NCI-H1694 treated with DMSO at 0.1 percent for 48 hours (cell line): ENCODE measurements at regions not wholly inside any gene's neighbourhood (a gene's known extent, or its start where the extent isn't known, plus 50 kb on each side); places are given as distances from the start of the nearest gene placed in this dataset.
"Not testable (repeated sequence)": the region's sequence is repeated elsewhere in the genome, so short reads cannot be mapped to it uniquely, and the experiment has no call there.

Experiments used
- DNase-seq: peaks from one replicate; lab custom pipeline; 2025; lab: John Stamatoyannopoulos, UW

DNA sequence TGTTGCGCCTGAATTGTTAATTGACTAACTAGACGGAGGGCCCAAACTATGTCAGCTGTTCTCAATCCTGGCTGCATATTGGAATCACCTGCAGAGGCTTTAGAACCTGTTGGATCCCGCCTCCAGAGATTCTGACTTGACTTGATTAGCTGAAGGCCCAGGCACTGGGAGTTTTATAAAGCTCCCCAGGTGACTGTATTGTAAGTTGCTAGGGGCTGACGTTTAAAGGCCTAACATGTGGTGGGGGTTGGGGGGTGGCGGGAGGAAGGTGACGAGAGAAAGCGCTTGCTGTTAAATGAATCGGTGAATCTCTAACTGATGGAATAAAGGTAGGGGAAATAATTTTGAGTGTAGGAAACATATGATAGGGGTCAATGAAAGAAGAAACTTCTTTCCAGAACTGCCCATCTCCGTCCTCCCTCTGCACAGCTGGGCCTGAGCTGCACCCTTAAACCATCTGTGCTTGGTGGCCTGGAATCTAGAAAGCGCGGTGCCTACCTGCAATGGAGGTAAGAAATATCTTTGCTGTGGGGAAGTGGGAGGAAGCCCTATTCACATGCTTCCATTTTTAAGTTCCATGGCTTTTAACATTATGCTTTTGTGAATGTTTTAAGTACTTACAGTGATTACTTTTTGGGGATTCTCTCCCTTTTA is 225.0 kb upstream of the FAM3C start:
- no peak for DNase-seq

DNA sequence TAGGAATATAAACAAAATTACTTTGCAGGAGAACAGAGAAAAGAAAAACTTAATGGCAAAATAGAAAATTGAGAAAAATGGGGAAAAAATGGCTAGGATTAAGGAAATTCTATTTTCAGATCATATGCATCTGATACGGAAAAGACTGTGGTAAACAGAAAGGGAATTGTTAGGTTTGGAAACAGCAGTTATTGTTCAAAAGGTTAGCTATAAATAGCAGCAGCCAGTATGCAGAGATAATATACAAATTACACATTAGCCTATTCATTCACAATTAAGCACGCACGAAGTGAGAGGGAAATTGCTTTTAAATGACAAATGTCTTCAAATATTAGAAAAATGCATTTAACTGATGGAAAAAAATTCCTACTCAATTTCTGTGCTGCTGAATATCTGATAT is 224.1 kb upstream of the FAM3C start:
- peak; percentile 32 for DNase-seq

DNA sequence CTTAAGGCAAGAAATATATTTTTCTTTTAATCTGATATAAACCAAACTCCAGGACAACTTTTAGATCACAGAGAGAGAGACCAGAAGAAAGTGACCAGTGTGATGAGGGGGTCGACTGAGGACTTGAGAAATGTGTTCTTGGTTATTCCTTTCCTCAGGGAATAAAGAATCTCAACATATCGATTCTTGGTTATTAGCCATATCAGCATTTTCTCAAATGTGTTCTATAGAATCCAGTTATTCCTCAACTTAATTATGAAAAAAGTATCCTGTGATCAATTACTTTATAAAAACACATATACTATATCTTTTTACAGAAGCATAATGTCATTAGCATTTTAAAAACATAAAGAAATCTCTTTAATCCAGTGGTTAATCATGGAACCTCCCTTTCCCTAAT is 222.1 kb upstream of the FAM3C start:
- DNase-seq: no peak

DNA sequence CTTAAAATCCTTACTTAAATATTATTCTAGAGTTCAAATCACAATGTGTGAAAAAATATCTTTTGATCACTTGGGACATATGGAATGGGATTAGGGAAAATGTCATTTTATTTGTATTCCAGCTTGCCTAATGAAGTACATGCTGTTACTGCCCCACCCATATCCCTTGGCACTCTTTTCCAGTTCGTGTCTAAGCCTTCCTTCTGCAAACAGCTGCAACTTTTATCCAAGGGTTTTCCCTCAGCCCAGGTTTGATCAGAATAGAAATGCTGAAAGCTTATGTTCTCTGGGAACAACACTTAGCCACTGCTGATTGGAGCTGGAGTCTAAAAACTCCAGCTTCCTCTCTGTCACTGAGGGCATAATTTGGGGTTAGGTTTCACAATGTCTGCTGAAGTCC is 214.1 kb upstream of the FAM3C start:
- DNase-seq: peak; percentile 40

DNA sequence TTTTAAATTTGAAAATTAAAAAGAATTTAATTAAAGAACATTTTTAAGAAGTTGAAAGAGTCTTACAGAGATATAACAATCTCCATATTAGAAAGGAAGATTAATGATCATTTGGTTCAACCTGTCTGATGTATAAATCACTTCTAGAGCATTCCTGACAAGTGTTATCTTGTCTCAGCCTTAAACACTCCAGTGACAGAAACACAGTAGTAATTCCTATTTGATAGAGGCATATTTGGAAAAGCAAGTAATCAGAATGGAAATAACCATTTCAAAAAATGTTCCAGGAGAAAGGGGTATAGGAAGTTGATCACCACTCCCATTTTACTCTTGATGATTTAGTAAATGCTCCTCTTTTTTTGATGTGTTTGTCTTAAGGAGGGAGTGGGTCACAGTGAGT is 213.1 kb upstream of the FAM3C start:
- no peak for DNase-seq

DNA sequence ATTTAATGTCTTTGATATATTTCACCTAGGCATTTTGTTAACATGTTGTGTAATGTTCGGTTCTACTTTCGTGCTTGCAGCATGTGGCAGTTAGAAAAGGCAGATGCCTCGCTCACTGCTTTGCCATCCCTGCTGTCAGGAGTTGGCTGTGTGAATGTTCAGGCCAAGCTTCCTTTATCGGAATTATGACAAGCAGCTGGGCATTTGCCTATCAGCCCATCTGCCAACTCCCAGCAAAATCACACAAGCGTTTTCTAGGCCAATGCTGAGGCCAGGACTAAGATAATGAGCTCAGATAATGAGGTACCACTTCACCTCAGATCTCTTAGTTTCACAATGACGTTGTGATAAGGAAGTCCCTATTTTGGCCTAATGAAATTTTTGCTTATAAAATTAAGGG is 212.7 kb upstream of the FAM3C start:
- DNase-seq: peak; percentile 91

DNA sequence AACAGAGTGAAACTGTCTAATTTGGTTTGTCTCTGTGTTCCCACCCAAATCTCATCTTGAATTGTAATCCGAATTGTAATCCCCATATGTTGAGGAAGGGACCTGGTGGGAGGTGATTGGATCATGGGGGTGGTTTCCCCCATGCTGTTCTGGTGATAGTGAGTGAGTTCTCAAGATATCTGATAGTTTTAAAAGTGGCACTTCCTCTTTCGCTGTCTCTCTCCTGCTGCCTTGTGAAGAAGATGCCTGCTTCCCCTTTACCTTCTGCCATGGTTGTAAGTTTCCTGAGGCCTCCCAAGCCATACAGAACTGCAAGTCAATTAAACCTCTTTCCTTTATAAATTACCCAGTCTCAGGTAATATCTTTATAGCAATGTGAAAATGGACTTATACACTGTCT is 212.1 kb upstream of the FAM3C start:
- DNase-seq: not testable (repeated sequence)

DNA sequence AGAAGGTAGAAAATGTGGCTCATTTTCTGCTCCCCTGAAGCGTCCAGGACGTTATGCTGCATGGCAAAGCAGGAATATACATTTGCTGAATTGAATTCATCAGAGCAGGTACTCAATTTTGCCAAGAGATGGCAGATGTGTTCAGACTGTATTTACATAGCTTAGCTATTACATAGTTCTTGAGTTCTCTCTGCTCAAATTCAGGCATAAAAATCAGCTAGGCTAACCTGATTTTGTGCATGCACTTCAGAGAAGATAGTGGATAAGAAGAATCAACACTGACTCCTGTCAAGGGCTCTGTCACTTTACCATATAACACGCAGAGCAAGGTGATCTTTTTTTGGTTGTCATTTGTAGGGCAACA is 209.2 kb upstream of the FAM3C start:
- peak; percentile 87 for DNase-seq

DNA sequence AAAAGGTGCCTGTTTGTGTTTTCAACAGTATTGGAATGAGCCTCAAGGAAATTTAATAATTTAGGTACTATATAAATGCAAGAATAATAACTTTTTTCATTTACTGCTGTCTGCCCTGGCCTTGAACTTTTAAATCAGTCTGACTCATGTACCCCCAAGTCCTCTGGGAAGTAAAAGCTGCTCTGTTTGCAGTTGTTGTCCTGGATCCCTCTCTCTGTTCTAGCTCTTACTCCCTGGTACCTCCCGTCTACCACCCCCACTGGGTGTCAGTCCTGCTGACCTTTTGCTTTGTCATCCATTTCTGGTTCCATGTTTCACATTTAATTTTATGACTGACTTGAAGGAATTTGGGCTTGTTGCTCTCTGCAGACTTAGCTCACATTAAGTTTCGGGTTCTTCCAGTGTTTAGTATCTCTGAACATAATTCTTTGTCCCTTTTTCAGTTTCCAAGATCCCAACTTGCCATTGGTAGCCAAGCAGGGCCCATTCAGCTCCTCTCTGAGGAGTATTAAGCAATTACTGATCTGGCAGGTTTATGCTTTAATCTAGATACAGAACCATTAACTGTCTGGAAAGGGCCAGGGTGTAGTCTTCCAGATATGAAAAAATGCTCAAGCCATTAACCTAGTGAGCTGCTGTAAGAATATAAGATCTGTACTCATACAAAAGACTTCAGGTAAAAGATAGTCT is 208.7 kb upstream of the FAM3C start:
- no peak for DNase-seq

DNA sequence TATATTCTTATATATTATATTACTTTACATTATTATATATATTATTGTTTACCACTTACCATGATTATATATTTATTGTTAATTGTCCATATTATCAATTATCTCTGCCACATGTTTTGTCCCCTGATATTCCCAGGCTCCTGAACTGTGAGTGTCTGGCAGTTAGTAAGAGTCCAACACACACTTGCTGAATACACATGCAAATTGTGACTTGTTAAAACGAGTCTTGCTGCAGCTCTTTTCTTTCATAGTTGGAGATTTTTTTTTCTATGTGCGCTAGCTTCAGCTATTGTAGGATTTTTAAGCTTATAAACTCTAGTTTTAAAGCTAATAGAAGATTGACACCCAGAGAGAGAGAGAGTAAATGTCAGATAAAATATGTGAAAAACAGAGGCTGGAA is 207.8 kb upstream of the FAM3C start:
- no peak for DNase-seq

DNA sequence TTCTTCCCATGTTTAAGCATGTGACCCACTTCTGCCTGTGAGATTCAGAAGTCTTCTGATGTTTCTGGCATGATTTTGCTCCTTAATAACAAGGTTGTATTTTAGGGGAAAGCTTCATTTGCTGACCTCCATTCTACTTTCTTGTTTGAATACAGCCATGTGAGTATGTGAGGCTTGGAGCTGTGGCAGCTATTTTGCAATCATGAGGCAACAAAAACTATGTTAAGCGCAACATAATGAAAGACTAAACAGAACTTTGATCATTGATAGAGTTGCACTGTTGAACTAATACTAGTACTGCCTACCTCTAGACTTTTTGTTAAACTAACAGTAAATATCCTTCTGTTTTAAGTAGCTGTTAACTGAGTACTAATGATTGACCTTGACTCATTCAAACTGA is 203.8 kb upstream of the FAM3C start:
- no peak for DNase-seq

DNA sequence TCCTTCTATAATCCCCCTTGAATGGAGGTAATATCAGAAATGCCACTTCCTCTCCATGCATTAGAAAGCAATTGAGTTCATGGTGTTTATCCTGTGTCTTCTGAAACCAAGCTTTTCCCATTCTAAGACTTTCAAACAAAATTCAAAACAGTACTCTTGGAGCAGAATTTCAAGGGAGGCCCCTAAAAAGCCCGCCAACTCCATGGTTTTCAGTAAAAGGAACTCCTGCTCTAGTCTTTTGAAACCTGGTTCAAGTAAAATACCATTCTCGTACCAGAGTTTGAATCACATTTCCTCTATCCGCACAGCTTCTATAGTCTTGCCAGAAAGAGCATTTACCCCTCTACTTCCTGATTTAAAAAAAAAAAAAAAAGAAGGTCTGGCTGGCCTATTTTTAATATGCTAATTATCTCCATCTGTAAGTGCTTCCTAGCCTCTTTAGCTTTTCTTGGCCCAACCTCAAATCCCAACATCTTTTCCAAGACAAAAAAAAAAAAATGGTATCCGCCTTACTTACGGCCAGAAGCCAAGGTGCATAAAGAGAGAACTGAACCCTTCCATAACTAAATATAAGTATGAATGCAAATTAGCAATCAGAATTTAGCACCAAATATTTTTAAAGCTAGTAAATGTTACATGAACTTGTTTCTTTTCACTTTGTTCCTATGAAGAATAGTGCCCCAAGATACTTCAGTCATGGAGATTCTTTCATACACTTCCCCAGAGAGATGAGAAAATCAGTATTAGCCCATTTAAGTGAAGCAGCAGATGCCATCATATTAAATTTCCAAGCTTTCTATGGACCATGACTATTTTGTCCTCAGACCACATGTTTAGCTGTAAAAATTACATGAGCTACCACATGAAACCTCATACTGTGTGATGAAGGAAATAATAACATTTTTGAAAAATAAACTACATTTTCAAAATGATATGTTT is 199.9 kb upstream of the FAM3C start:
- no peak for DNase-seq

DNA sequence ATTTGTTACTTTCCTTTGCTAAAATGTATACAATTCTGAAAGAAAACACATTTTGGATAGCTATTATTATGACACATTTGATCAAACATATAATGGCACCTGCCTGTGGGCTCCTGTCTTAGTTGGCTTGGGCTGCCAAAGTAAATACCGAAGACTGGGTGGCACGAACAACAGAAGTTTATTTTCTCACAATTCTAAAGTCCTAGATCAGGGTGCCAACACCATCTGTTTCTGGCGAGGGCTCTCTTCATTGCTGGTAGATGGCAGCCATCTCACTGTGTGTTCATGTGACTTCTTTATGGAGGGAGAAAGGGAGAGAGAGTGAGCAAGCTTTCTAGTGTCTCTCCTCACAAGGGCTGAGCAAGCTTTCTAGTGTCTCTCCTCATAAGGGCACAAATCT is 195.8 kb upstream of the FAM3C start:
- no peak for DNase-seq

DNA sequence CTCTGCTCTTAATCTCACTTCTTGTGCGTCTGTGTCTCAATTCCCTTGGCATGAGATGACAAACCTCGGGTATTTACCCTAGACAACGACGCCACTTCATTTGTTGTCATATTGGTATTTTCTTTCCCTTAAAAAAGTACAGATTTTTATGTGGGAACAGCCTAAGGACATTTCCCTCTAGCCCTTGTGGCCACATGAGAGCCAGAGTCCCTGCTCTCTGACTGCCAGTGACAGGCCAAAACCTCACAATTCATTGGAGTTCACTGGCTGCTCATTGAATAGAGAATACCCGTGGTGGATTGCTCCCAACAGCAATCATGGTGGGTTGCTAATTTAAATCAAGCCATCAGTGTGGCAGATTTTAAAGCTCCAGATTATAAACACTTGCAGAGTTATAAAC is 191.3 kb upstream of the FAM3C start:
- DNase-seq: no peak

DNA sequence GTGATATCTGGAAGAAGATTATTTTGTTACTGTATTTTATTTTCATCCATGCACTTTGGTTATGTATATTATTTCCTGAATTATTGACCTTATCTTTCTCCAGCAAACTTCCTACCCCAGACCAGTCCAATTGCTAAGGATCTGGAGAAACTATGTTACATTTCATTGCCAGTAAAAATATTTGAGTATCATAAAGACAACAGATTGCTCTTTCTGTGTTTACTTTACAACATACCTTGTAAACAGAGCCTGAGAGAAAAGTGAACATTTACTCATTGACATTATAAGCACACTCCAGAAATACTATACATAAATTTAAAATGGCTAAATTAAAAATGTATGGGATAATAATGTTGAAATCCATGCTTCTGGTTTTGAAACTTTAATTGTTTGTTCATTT is 186.2 kb upstream of the FAM3C start:
- no peak for DNase-seq

DNA sequence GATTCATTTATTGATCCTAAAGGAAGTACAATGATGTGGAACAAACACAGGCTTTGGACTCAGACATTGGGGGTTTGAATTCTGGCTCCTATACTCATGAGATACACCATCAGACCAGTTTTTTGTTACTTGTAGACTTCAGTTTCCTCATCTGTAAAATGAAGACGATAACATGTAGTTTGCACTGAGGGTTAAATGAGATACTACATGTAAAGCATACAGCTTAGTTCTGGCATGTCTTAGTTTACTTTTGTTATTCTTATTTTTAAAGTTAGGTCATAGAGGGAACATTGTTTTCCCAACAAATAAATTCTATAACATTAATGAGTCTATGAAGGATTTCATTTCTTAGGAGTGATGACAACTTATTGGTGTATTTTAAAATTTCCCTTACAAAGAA is 183.5 kb upstream of the FAM3C start:
- no peak for DNase-seq

DNA sequence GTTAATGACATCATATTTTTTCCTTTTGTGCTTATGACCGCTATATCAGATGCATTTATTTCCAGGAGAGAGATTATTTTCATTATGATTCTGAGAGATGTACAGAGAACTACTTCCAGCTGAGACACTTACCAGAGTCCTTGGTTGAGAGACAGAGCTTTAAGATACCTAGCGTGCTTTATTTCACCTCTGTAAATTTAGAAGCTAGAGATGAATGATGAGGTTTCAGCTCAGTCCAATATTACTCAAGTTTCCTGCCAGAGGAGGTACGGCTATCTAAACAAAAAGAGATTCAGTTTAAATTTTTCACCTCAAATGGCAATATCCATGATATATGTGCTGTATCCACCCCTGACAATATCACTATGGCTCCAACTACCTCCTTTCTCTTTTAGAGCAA is 182.6 kb upstream of the FAM3C start:
- DNase-seq: no peak

DNA sequence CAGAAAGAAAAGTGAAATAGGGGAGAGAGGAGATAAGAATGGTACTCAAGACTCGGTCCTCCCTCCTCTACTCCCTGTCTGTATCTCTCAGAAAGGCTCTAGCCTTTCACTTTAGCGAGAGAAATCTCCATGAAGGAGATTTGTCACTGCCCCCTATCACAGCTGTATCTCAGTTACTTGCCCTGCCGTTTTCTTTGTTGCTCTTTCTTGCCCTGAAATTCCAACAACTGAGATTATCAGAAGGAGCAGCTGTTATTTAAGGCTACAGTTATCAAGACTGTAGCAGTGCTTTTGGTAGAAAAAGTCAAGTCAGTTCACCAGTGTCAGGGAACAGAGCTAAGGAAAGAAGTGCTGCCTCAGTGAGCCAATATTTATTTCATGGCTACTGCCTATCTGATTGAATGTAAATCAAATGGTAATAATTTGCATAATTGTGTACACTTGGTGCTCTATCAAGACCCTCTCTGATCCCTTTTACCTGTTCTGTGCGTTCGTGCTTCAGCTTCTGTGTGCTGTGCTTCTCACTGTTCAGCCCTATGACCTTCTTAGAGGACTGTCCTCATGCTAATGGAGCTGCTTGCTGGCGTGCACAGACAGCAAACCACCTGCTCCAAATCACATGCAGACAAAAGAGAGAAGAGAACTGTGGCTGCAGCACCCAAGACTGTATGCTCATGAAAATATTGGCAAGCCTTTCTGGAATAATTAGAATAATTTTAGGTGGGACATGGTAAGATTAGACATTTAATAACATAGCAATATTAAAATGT is 180.2 kb upstream of the FAM3C start:
- DNase-seq: no peak

DNA sequence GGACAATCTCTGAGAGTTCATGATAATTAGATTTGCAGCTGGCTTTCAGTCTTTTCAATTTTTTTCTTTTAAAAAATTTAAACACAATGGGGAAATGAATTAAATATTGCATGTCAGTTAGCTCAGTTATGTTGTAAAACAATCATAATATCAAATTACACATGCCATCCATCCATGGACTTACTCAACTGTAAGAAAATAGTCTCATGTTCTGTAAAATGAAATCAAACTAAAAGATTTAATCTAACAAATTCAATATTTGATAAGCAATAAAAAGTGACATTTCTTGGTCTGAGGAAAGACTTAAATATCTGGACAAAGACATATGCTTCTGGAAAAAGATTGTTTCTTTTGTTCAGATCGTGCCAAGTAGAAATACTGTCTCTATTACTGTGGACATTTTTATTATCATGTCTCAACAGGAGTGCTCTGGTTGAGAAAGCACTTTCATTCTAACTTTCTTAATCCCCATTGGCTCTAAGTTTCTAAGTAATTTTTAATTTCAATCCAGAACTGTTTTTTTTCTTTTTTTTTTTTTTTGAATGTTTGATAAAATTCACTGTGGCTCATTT is 179.2 kb upstream of the FAM3C start:
- DNase-seq: no peak

DNA sequence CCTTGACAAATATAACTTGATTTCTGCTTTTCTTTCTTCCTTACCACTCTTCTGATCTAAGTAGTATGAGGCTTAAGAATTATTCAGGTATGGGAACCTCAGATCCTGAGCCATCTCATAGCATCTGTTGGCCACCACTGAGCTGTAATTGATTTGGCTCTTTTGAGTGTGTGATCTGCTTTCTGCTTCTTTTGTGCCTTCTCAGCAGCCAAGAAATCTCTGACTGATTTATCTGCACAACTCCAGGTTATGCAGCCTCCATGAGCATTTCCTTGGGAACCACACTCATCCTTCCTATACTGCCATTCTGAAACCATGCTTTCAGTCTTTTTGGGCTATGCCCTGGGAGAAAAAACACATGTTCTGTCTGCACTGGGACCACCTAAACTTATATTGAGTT is 178.0 kb upstream of the FAM3C start:
- no peak for DNase-seq

DNA sequence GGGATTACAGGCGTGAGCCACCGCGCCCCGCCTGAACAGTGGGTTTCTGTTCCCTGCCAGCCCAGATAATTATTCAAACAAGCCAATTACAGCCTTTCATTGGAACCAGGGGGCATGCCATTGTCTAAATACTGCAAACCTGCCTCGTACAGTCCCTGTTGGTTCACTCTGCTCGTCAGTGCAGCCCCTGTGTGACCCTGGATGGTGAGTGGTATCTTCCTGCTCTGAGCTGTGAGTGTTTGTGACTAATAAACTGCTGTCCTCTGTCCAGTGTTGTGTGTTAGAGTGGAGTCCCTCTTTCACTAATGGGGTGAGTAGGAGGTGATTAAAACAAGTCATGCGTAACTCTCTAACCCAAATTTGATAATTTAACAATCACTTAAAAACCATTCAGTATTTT is 176.5 kb upstream of the FAM3C start:
- no peak for DNase-seq

DNA sequence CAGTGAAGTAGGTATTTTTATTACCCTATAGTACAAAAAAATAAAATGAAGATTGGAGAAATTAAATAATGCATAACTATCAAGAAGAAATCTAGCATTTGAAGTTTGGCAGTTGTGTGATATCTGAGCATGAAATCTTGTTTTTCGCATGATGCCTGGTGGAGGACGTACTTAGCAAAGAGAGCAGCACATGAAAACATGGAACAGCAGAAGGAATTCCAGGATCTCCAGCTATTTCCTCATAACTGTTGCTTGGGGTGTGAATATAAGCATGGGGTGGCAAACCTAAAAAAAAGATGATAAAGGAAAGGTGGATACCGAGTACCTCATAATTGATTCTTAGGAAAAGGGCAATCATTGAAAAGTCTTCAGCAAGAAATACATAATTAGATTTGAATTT is 174.3 kb upstream of the FAM3C start:
- no peak for DNase-seq
